Nephron progenitor cell (in vitro differentiated cells): ENCODE measurements at regions not wholly inside any gene's neighbourhood (a gene's known extent, or its start where the extent isn't known, plus 50 kb on each side); places are given as distances from the start of the nearest gene placed in this dataset.

Experiments used
- DNase-seq: peaks from one replicate; pipeline ENCODE4 v3.0.0; 2021
- H3K27ac Mint-ChIP-seq: 2 replicates; pipeline ENCODE4 v1.8.0; 2021; ENCODE audit warnings: mild to moderate bottlenecking, moderate library complexity, mixed read lengths
- H3K27me3 Mint-ChIP-seq: 2 replicates; pipeline ENCODE4 v1.8.0; 2021; ENCODE audit warnings: mild to moderate bottlenecking, low read depth, mixed read lengths; ENCODE audit not compliant: poor library complexity
- H3K36me3 Mint-ChIP-seq: 2 replicates; pipeline ENCODE4 v1.8.0; 2021; ENCODE audit warnings: low read depth, mixed read lengths
- H3K4me1 Mint-ChIP-seq: 2 replicates; pipeline ENCODE4 v1.8.0; 2021; ENCODE audit warnings: mixed read lengths
- H3K4me3 Mint-ChIP-seq: 2 replicates; pipeline ENCODE4 v1.8.0; 2021; ENCODE audit warnings: mild to moderate bottlenecking, moderate library complexity, mixed read lengths
- H3K9me3 Mint-ChIP-seq: 2 replicates; pipeline ENCODE4 v1.8.0; 2021; ENCODE audit warnings: mild to moderate bottlenecking, moderate library complexity, mixed read lengths
- TF ChIP-seq, protein P1 (sequence below): fragments of 200-600 bp; sonication (generic); IDR thresholded peaks from 2 replicates; pipeline ENCODE4 v1.5.0; 2021; ENCODE audit warnings: antibody characterized with exemption

DNA sequence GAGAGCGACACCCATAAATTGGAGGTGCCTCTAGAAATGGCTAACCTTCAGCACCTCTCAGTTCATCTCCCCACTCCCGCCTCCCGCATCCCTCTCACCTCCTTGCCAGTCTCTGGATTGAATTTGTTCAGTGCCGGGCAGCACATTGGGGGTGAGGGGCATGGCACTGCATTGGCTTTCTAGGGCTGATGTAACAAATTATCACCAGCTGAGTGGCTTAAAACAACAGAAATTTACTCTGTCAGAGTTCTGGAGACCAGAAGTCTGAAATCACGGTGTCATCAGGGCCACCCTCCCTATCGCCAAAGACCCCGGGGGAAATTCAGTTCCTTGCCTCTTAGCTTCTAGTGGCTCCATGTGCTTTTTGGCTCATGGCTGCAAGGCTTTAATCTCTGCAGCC, 105.1 kb upstream of the RBPJ start:
- Mint-ChIP-seq H3K4me1 (peaks cover 42% of the 10 kb centered on the region), H3K4me3 (no peak overlapping the region), H3K9me3 (no peaks in the 10 kb centered on the region), H3K27me3 (peaks cover 43% of the 10 kb centered on the region), H3K36me3 (no peaks in the 10 kb centered on the region), H3K27ac (peak overlapping the region; percentile 46)
- DNase-seq, result no peak
- TF ChIP-seq, protein P1, sequence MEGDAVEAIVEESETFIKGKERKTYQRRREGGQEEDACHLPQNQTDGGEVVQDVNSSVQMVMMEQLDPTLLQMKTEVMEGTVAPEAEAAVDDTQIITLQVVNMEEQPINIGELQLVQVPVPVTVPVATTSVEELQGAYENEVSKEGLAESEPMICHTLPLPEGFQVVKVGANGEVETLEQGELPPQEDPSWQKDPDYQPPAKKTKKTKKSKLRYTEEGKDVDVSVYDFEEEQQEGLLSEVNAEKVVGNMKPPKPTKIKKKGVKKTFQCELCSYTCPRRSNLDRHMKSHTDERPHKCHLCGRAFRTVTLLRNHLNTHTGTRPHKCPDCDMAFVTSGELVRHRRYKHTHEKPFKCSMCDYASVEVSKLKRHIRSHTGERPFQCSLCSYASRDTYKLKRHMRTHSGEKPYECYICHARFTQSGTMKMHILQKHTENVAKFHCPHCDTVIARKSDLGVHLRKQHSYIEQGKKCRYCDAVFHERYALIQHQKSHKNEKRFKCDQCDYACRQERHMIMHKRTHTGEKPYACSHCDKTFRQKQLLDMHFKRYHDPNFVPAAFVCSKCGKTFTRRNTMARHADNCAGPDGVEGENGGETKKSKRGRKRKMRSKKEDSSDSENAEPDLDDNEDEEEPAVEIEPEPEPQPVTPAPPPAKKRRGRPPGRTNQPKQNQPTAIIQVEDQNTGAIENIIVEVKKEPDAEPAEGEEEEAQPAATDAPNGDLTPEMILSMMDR, result no peak

DNA sequence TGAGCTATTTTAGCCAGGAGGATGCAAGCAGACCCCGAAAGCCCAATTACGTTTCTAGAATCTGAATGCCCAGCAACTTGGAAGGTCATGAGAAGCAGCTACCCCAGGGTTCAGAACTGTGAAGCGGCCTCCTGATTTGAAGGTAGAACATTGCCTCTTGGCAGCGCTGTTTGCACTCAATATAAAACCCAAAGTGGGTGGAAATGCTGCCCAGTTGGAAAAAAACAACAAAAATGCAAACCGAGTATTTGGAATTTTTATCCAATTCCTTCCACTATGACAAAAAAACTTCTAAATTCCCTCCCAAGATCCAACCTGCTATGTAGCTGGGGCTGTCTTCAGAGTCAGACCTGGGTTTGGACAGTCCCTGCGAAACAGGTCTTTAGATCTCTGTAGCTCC, 103.3 kb upstream of the RBPJ start:
- Mint-ChIP-seq H3K4me3 (no peak overlapping the region), H3K4me1 (peaks cover 47% of the 10 kb centered on the region), H3K27me3 (peaks cover 33% of the 10 kb centered on the region), H3K27ac (no peak overlapping the region), H3K36me3 (peaks cover 5% of the 10 kb centered on the region), H3K9me3 (peaks cover 4% of the 10 kb centered on the region)
- no peak for DNase-seq
- TF ChIP-seq, protein P1, result no peak

DNA sequence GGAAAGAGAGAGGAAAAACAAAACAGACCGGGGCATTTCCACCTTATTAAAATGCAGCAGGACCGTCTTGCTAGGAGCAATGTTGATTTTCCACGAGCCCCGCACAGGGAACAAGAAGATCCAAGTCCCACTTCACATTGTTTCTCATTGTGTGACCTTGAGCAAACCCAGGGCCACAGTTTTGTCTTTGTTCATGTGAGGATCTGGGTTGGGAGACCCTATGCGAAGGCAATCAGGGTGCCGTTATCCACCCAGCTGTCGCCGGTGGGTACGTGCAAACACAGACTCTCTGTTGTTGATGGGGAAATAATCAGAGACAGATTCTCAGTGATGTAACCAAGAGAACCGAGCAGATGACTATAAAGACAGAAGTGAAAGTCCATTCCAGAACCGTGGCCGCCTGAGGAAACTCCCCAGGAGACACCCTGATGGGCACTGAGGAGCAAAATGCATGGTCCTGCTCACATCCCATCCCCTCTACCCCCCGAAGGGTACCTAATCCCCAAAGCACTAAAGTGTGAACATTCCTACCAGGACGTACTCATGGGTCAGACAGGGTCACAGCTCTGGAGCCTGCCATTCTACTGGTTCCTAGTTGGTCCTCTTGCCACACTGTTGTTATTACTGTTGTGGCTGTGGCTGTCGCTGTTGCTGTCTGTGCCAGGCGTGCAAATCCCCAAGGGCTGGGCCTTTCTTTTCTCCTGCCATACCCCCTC, 102.7 kb upstream of the RBPJ start:
- peaks cover 4% of the 10 kb centered on the region for H3K9me3 Mint-ChIP-seq
- peaks cover 27% of the 10 kb centered on the region for H3K27me3 Mint-ChIP-seq
- TF ChIP-seq, protein P1, result no peak
- peaks cover 5% of the 10 kb centered on the region for H3K36me3 Mint-ChIP-seq
- no peak for DNase-seq
- peak overlapping the region; percentile 62 for H3K27ac Mint-ChIP-seq
- H3K4me3 Mint-ChIP-seq, result no peak overlapping the region
- H3K4me1 Mint-ChIP-seq, result peaks cover 47% of the 10 kb centered on the region

DNA sequence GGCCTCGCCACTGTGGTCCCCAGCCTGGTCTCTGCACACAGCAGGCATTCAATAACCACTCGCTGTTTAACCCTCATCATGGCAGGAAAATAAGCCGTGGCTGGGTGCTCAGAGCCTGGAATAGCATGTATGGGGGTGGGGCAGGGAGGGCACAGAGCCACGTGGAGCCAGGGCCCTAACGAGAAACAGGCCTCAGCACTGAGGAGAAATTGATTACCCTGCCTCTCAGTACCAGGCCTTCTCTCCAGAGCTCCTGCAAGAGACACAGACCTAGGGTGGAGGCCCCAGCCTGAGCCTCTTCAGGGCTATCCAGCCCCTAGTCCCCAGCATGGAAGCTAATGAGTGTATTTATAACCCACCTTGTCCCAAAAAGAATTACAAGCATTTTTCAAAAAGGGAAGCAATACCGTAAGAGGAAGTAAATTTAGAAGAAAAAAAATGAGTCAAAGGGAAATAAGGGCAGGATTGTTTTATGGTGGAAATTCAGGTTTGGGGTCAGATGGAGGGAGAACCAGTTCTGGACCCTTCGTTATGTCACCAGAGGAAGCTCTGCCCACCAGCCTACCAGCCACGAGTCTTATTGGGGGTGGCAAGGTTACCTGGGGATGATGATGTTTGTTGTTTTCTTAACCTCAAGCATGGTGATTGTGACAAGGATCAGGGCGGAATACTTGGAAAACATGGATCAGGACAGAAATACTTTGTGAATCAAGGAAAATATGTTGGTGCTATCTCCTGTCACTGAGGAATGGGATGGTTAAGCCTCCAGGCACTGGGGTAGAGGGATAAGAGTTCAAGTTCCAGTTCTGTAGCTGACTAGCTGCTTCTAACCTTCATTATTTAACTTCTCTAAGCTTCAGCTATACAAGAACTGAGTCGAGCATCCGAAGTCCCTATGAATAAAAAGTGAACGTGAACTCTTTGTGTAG, 101.9 kb upstream of the RBPJ start:
- TF ChIP-seq, protein P1, result no peak
- Mint-ChIP-seq H3K27ac (no peak overlapping the region), H3K4me3 (no peak overlapping the region), H3K36me3 (peaks cover 5% of the 10 kb centered on the region), H3K4me1 (peaks cover 51% of the 10 kb centered on the region), H3K27me3 (peaks cover 20% of the 10 kb centered on the region), H3K9me3 (peaks cover 4% of the 10 kb centered on the region)
- DNase-seq, result no peak

DNA sequence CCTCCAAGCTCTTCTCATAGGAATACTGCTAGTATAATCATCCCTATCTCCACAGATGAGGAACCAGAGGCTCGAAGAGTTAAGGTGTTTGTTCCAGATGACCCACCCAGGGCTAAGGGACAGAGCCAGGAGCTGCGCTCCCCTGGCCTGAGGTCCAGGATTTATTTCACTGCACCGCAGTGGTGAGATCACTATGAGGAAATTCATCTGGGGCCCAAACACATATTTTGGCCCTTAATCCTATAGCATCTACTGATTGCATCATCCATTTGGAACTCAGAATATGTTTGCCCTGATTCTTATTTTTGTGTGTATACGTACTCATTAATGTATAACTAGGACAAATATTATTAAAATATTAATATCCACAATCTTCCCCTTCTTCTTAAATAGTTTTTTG, 100.1 kb upstream of the RBPJ start:
- H3K27me3 Mint-ChIP-seq, result peaks cover 11% of the 10 kb centered on the region
- H3K27ac Mint-ChIP-seq, result no peak overlapping the region

More for the DNA sequence above, 100.1 kb upstream of the RBPJ start:
- peaks cover 4% of the 10 kb centered on the region for H3K9me3 Mint-ChIP-seq
- H3K4me3 Mint-ChIP-seq, result no peak overlapping the region
- peaks cover 59% of the 10 kb centered on the region for H3K4me1 Mint-ChIP-seq
- no peak for DNase-seq
- H3K36me3 Mint-ChIP-seq, result peaks cover 5% of the 10 kb centered on the region
- TF ChIP-seq, protein P1, result no peak
